HepG2 (cell line): ENCODE measurements at regions not wholly inside any gene's neighbourhood (a gene's known extent, or its start where the extent isn't known, plus 50 kb on each side); places are given as distances from the start of the nearest gene placed in this dataset.

Experiments used
- CEBPB ChIP-seq: IDR thresholded peaks from 2 replicates; pipeline ENCODE4 v1.6.1; 2011; ENCODE audit warnings: low read depth, low read length, improper control_type of control experiment, borderline replicate concordance
- CEBPG ChIP-seq: IDR thresholded peaks from 2 replicates; pipeline ENCODE4 v1.6.1; 2016
- ETV6 ChIP-seq: sonication (generic); formaldehyde crosslinking; conservative IDR thresholded peaks from 2 replicates; pipeline ENCODE4 v1.4.0; 2020; ENCODE audit warnings: missing genetic modification reagents
- FOSL2 ChIP-seq: sonication (generic); formaldehyde crosslinking; IDR thresholded peaks from 2 replicates; pipeline ENCODE4 v1.4.0; 2020; ENCODE audit warnings: missing genetic modification reagents
- KDM6A ChIP-seq: IDR thresholded peaks from 2 replicates; pipeline ENCODE4 v1.6.1; 2016; ENCODE audit warnings: low read depth
- MED1 ChIP-seq: sonication (generic); formaldehyde crosslinking; IDR thresholded peaks from 2 replicates; pipeline ENCODE4 v1.4.0; 2020; ENCODE audit warnings: missing genetic modification reagents
- NFRKB ChIP-seq: fragments of 450-650 bp; IDR thresholded peaks from 2 replicates; pipeline ENCODE4 v1.6.1; 2017
- NONO ChIP-seq, 2 experiments: fragments of 450-650 bp in 1 of 2; sonication (generic) in 1 of 2; formaldehyde crosslinking in 1 of 2; IDR thresholded peaks in 1 of 2; conservative IDR thresholded peaks in 1 of 2; 2 replicates each; pipeline versions ENCODE4 v1.6.1 to v1.8.0; 2017 to 2022; ENCODE audit warnings: mild to moderate bottlenecking in 1 of 2, missing genetic modification reagents in 1 of 2, moderate library complexity in 1 of 2
- POLR2A ChIP-seq, 2 experiments: IDR thresholded peaks; 2 replicates each; pipeline ENCODE4 v1.6.1; 2011; ENCODE audit warnings: low read depth in 2 of 2, low read length in 2 of 2, mild to moderate bottlenecking in 1 of 2, moderate library complexity in 1 of 2; ENCODE audit not compliant: insufficient read depth in 1 of 2
- TCF7 ChIP-seq: sonication (generic); IDR thresholded peaks from 2 replicates; pipeline ENCODE4 v1.6.1; 2016; ENCODE audit warnings: antibody characterized with exemption, low read depth
- ZNF567 ChIP-seq: sonication (generic); formaldehyde crosslinking; IDR thresholded peaks from 2 replicates; pipeline ENCODE4 v1.8.1; 2023; ENCODE audit warnings: mild to moderate bottlenecking, missing genetic modification reagents, borderline replicate concordance
- TF ChIP-seq, protein P1 (sequence below): sonication (generic); formaldehyde crosslinking; IDR thresholded peaks from 2 replicates; pipeline ENCODE4 v1.5.0; 2020; ENCODE audit warnings: mild to moderate bottlenecking, missing genetic modification reagents
- TF ChIP-seq, protein P2 (sequence below): sonication (generic); formaldehyde crosslinking; IDR thresholded peaks from 2 replicates; pipeline ENCODE4 v1.5.0; 2020; ENCODE audit warnings: mild to moderate bottlenecking, missing genetic modification reagents, moderate library complexity

- TF ChIP-seq ETV6 (CRISPR knock-in tag) (no peak), NONO (IDR thresholded peaks at IDR 0.05) (no peak), NONO (CRISPR knock-in tag; conservative IDR thresholded peaks at IDR 0.05) (no peak), CEBPB (no peak), ZNF567 (CRISPR knock-in tag) (no peak), NFRKB (no peak), POLR2A (IDR thresholded peaks at IDR 0.05; ENCODE audit: insufficient read depth in 1 of 2, low read depth in 2 of 2, low read length in 2 of 2) (no peak), CEBPG (CRISPR knock-in tag) (no peak), TCF7 (no peak), KDM6A (no peak), FOSL2 (CRISPR knock-in tag) (no peak), MED1 (no peak)
- TF ChIP-seq, protein P1, sequence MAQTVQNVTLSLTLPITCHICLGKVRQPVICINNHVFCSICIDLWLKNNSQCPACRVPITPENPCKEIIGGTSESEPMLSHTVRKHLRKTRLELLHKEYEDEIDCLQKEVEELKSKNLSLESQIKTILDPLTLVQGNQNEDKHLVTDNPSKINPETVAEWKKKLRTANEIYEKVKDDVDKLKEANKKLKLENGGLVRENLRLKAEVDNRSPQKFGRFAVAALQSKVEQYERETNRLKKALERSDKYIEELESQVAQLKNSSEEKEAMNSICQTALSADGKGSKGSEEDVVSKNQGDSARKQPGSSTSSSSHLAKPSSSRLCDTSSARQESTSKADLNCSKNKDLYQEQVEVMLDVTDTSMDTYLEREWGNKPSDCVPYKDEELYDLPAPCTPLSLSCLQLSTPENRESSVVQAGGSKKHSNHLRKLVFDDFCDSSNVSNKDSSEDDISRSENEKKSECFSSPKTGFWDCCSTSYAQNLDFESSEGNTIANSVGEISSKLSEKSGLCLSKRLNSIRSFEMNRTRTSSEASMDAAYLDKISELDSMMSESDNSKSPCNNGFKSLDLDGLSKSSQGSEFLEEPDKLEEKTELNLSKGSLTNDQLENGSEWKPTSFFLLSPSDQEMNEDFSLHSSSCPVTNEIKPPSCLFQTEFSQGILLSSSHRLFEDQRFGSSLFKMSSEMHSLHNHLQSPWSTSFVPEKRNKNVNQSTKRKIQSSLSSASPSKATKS (CRISPR knock-in tag): no peak
- TF ChIP-seq, protein P2, sequence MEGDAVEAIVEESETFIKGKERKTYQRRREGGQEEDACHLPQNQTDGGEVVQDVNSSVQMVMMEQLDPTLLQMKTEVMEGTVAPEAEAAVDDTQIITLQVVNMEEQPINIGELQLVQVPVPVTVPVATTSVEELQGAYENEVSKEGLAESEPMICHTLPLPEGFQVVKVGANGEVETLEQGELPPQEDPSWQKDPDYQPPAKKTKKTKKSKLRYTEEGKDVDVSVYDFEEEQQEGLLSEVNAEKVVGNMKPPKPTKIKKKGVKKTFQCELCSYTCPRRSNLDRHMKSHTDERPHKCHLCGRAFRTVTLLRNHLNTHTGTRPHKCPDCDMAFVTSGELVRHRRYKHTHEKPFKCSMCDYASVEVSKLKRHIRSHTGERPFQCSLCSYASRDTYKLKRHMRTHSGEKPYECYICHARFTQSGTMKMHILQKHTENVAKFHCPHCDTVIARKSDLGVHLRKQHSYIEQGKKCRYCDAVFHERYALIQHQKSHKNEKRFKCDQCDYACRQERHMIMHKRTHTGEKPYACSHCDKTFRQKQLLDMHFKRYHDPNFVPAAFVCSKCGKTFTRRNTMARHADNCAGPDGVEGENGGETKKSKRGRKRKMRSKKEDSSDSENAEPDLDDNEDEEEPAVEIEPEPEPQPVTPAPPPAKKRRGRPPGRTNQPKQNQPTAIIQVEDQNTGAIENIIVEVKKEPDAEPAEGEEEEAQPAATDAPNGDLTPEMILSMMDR (CRISPR knock-in tag): no peak
These were observed 56.4 kb upstream of the XIRP2 start for GRCh38 chr2:166831930-166832329.
